ENCODE measurements at regions not wholly inside any gene's neighbourhood (a gene's known extent, or its start where the extent isn't known, plus 50 kb on each side); places are given as distances from the start of the nearest gene placed in this dataset.

GRCh38 chr9:28423255-28423654, 850.0 kb upstream of the C9orf72 start:
- Histone ChIP-seq H3K79me2 (ENCODE audit: insufficient read depth, low read length) (no peaks in the 10 kb centered on the region), H2AK5ac (ENCODE audit: insufficient read length, low read length) (no peak overlapping the region), H3K27me3 (ENCODE audit: insufficient read depth, low read length) (no peaks in the 10 kb centered on the region), H3K9ac (ENCODE audit: extremely low read depth, insufficient read length, low read length) (no peak overlapping the region), H4K8ac (replicated peaks; ENCODE audit: insufficient read length, low read depth, low read length) (no peak overlapping the region), H3T11ph (ENCODE audit: low read length) (no peak overlapping the region), H3K4me1 (ENCODE audit: insufficient read depth, low read length) (no peaks in the 10 kb centered on the region), H3K23me2 (ENCODE audit: insufficient read length, low read depth, low read length, poor library complexity, severe bottlenecking) (no peaks in the 10 kb centered on the region), H2BK120ac (ENCODE audit: low read depth, low read length, poor library complexity, severe bottlenecking) (no peak overlapping the region), H4K5ac (ENCODE audit: insufficient read length, low read depth, low read length) (no peak overlapping the region), H3K23ac (ENCODE audit: insufficient read length, low read depth, low read length) (no peak overlapping the region), H3K9me3 (ENCODE audit: control insufficient read depth, low read depth, low read length) (no peaks in the 10 kb centered on the region), H3K14ac (ENCODE audit: insufficient read depth, low read length) (no peak overlapping the region), H2BK5ac (ENCODE audit: insufficient read length, low read length) (no peak overlapping the region), H3K27ac (ENCODE audit: insufficient read length, low read depth, low read length) (no peak overlapping the region), H2BK12ac (ENCODE audit: insufficient read length, low read depth, low read length) (no peak overlapping the region), H2BK20ac (ENCODE audit: low read depth, low read length, poor library complexity, severe bottlenecking) (no peak overlapping the region), H4K20me1 (ENCODE audit: control insufficient read depth, insufficient read depth, insufficient read length) (no peaks in the 10 kb centered on the region), H3K4me2 (ENCODE audit: insufficient read depth, insufficient read length, low read length) (no peak overlapping the region), H2AFZ (ENCODE audit: low read length) (no peak overlapping the region), H3K79me1 (ENCODE audit: insufficient read depth, low read depth, low read length, poor library complexity, severe bottlenecking) (no peaks in the 10 kb centered on the region), H2BK15ac (ENCODE audit: low read depth, low read length) (no peak overlapping the region), H4K91ac (ENCODE audit: insufficient read length, low read depth, low read length) (no peak overlapping the region), H3K18ac (ENCODE audit: insufficient read length, low read depth, low read length) (no peak overlapping the region), H3K4ac (ENCODE audit: low read depth, low read length) (no peak overlapping the region), H3K56ac (ENCODE audit: insufficient read length, low read depth, low read length) (no peak overlapping the region)
- Mint-ChIP-seq H3K9me3 (no peaks in the 10 kb centered on the region), H3K27me3 (ENCODE audit: low read depth) (no peaks in the 10 kb centered on the region), H3K36me3 (ENCODE audit: insufficient read depth in 1 of 3, low read depth in 3 of 3) (no peaks in the 10 kb centered on the region), H3K27ac (no peak overlapping the region), H3K4me1 (no peaks in the 10 kb centered on the region; a peak in 1 of 4 replicates), H3K4me3 (no peak overlapping the region)
- no peak for DNase-seq
- no peak for TF ChIP-seq CTCF (conservative IDR thresholded peaks at IDR 0.05)
- WGBS (ENCODE audit: extremely low coverage, insufficient read length, low lambda C conversion rate), result no CpG with 5 or more reads among the region's 1 CpG

Measured in H9 (cell line).